Lower lobe of right lung (tissue), 2 donors: ENCODE measurements at regions not wholly inside any gene's neighbourhood (a gene's known extent, or its start where the extent isn't known, plus 50 kb on each side); places are given as distances from the start of the nearest gene placed in this dataset.

Source experiments
- ATAC-seq, 2 donors: fragments of 200-7000 bp; cut with Tn5 transposase; one replicate each; pipeline ENCODE4 v1.9.1; 2020 to 2022; ENCODE audit warnings: mild to moderate bottlenecking in 2 of 2, moderate library complexity in 2 of 2
- DNase-seq: peaks from one replicate; pipeline ENCODE4 v3.0.0-alpha.2; 2020
- H3K27ac ChIP-seq: fragments of 200-600 bp; one replicate; pipeline ENCODE4 v1.8.0; 2022
- H3K27me3 ChIP-seq: fragments of 200-600 bp; one replicate; pipeline ENCODE4 v1.8.0; 2022; ENCODE audit warnings: low read depth
- H3K36me3 ChIP-seq: fragments of 200-600 bp; one replicate; pipeline ENCODE4 v1.8.0; 2022; ENCODE audit warnings: mild to moderate bottlenecking
- H3K4me1 ChIP-seq: fragments of 200-600 bp; one replicate; pipeline ENCODE4 v1.8.0; 2022
- H3K4me3 ChIP-seq: fragments of 200-600 bp; one replicate; pipeline ENCODE4 v1.8.0; 2022; ENCODE audit warnings: mild to moderate bottlenecking
- H3K9me3 ChIP-seq: fragments of 200-600 bp; one replicate; pipeline ENCODE4 v1.8.0; 2022
- intact Hi-C: fragments of 100-400 bp; cut with DNase I; formaldehyde crosslinking; loops from one replicate; pipeline ENCODE4 v1.11.0; 2022
- TF ChIP-seq, protein P1 (sequence below): fragments of 200-600 bp; IDR thresholded peaks from one replicate; pipeline ENCODE4 v1.8.0; 2022; ENCODE audit warnings: antibody characterized with exemption, mild to moderate bottlenecking
- donor health status: DM: no; HTN: yes; CAD: no; lungs with severe emphysema.

DNA sequence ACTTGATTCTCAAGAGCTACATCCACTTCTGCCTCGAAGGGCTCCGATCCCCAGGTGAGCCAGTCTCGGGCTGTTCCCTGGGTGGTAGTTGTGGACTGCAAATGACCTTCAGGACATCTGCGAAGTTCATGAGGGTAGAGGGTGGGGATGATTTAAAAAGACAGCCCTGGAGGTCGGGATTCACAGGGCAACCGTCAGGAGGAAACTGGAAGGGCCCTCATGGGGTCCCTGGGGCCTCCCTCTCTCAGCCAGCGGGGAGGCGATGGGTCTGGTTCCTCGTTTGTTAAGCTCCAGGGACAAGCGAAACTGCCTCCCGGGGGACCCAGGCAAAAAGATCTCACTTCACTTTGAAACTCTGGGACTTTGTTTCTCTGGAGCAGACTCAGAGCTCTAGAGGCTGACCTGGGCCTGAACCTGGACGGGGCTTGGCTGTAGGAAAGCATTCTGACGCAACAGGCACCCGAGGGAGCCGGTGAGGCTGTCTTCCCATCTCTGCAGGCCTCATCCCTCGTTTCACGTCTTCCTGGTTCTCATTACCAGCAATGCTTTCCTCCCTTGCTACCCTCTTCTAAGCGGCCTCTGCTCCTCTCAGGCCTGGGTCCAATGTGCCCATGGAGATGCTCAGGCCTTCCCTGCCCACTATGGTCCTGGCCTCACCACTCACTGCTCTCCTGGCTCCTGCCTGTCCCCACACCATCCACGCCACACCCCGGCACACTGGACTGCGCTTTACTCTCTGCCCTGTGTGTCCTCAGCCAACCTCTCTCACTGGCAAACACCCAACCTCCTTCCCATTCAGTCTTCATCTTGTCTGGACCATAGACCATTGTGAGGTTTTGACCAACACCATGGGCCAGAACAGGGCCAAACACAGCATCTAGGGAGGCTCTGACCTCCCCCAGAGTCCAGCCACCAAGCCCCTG lies 214.2 kb upstream of the TNRC6C start:
- TF ChIP-seq, protein P1, sequence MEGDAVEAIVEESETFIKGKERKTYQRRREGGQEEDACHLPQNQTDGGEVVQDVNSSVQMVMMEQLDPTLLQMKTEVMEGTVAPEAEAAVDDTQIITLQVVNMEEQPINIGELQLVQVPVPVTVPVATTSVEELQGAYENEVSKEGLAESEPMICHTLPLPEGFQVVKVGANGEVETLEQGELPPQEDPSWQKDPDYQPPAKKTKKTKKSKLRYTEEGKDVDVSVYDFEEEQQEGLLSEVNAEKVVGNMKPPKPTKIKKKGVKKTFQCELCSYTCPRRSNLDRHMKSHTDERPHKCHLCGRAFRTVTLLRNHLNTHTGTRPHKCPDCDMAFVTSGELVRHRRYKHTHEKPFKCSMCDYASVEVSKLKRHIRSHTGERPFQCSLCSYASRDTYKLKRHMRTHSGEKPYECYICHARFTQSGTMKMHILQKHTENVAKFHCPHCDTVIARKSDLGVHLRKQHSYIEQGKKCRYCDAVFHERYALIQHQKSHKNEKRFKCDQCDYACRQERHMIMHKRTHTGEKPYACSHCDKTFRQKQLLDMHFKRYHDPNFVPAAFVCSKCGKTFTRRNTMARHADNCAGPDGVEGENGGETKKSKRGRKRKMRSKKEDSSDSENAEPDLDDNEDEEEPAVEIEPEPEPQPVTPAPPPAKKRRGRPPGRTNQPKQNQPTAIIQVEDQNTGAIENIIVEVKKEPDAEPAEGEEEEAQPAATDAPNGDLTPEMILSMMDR, result no peak
- ATAC-seq, result no peak
- H3K27me3 ChIP-seq, result no peaks in the 10 kb centered on the region
- intact Hi-C loops, result no loop called here
- no peak for DNase-seq
- no peak overlapping the region for H3K27ac ChIP-seq
- no peaks in the 10 kb centered on the region for H3K9me3 ChIP-seq
- H3K36me3 ChIP-seq, result no peaks in the 10 kb centered on the region
- H3K4me3 ChIP-seq, result no peak overlapping the region
- no peaks in the 10 kb centered on the region for H3K4me1 ChIP-seq

- Histone ChIP-seq H3K4me1 (no peaks in the 10 kb centered on the region), H3K9me3 (no peaks in the 10 kb centered on the region), H3K4me3 (no peak overlapping the region), H3K27me3 (no peaks in the 10 kb centered on the region), H3K36me3 (no peaks in the 10 kb centered on the region), H3K27ac (no peak overlapping the region)
- ATAC-seq (no peak), DNase-seq (no peak)
- TF ChIP-seq, protein P1, result no peak
- intact Hi-C loops, result no loop called here
Observed at GRCh38 chr17:77745702-77746101, 212.8 kb upstream of the TNRC6C start.

DNA sequence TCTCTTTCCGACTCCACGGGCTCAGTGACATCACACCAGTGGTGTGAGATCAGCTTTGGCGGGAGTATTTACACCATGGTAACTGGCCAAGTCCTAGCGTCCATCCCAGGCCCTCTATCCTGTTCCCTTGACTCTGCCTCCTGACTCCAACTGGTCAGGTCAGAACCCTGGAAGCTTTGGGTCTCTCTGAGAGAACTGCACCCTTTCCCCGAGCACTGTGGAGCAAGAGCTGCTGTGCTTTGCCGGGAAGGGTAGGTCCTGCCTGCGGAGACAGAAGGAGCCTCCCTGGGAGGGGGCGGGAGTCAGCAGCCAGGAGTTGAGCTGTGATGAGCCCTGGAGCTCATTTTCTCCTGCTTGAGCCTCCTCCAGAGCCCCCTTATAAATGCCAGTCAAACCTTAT lies 212.1 kb upstream of the TNRC6C start:
- Histone ChIP-seq H3K27ac (no peak overlapping the region), H3K27me3 (no peaks in the 10 kb centered on the region), H3K9me3 (no peaks in the 10 kb centered on the region), H3K4me1 (no peaks in the 10 kb centered on the region), H3K4me3 (no peak overlapping the region), H3K36me3 (no peaks in the 10 kb centered on the region)
- intact Hi-C loops, result no loop called here
- TF ChIP-seq, protein P1, result no peak
- no peak for DNase-seq
- no peak for ATAC-seq

DNA sequence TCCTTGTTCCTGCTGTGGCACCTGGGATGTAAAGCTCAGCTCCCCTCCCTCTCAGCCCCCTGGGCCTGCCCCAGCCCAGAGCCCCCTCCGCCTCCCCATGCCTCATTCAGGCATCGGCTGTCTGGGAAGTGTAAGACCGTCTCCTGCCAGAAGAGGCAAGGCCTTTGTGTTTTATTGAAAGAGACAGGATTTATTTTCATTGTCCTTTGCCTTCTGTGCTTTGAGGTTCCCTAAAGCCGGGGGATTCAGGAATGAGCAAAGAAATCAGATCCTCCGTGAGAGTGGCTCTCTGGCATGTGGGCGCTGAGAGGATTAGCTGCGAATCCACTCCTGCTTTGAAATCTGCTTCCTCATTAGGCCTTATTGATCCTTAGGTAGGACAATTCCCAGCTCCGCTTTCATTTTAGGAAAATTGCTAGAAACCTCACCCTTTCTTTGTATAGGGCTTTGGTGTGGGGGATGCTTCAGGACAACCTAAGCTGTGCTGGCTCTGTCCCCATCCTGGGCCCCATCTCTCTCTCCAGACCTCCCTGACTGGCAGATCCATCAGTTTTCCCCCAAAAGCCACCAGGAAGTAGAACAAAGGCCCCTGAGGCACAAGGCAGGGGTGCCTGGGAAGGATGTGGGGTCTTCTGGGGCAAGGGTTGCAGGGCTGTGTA lies 211.5 kb upstream of the TNRC6C start:
- ATAC-seq (no peak), DNase-seq (no peak)
- Histone ChIP-seq H3K4me3 (no peak overlapping the region), H3K36me3 (no peaks in the 10 kb centered on the region), H3K27ac (no peak overlapping the region), H3K27me3 (no peaks in the 10 kb centered on the region), H3K4me1 (no peaks in the 10 kb centered on the region), H3K9me3 (no peaks in the 10 kb centered on the region)
- intact Hi-C loops, result no loop called here
- TF ChIP-seq, protein P1, result no peak

DNA sequence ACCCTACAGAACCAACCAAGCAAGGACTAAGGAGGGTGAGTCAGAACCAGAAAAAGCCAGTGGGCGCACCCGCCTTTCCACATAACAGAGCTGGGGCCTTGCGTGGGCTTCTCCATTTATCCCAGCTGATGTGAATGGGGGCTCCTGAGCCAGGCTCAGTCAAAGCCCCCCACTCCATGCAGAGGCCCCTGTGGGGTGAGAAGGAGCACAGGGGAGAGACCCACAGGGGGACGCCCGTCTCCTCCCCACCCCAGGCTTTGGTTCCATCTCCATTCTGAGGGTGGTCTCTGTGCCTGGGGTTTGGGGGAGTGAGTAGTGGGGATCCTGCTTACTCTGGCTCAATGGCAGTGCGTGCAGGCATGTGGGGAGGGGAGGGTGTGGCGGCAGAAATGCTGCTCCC lies 210.1 kb upstream of the TNRC6C start:
- TF ChIP-seq, protein P1, result no peak
- no peaks in the 10 kb centered on the region for H3K4me1 ChIP-seq
- H3K36me3 ChIP-seq, result no peaks in the 10 kb centered on the region
- intact Hi-C loops, result no loop called here
- no peak for DNase-seq
- H3K9me3 ChIP-seq, result no peaks in the 10 kb centered on the region
- no peak overlapping the region for H3K4me3 ChIP-seq
- ATAC-seq, result no peak
- no peak overlapping the region for H3K27ac ChIP-seq
- H3K27me3 ChIP-seq, result no peaks in the 10 kb centered on the region
